PC-9 (cell line): ENCODE measurements at regions not wholly inside any gene's neighbourhood (a gene's known extent, or its start where the extent isn't known, plus 50 kb on each side); places are given as distances from the start of the nearest gene placed in this dataset.

Experiments used
- BruUV-seq: library from RNA; stranded (reverse); fragments of 400-500 nt; replicated peaks from 2 replicates; lab custom pipeline; 2021; lab: Mats Ljungman, UMichigan
- CTCF ChIA-PET: fragments of 300-600 bp; sonication (Branson Sonifier 250); formaldehyde crosslinking; loops from one replicate; lab custom pipeline; 2022; ENCODE audit warnings: antibody characterized with exemption; lab: Charles Lee
- POLR2A ChIA-PET: fragments of 300-600 bp; sonication (Branson Sonifier 250); formaldehyde crosslinking; loops from one replicate; lab custom pipeline; 2022; ENCODE audit warnings: antibody characterized with exemption; ENCODE audit not compliant: unreplicated experiment; lab: Charles Lee
- DNase-seq, 2 experiments: peaks; one replicate each; pipeline versions ENCODE4 v3.0.0 to v3.0.0-alpha.2; 2015 to 2022; ENCODE audit warnings: mixed read lengths in 1 of 2
- H2AFZ ChIP-seq: fragments of 200-600 bp; sonication (generic); 2 replicates; pipeline ENCODE4 v1.8.1; 2017; ENCODE audit warnings: antibody characterized with exemption
- H3F3A ChIP-seq: fragments of 200-600 bp; sonication (generic); 2 replicates; pipeline ENCODE4 v1.8.1; 2017; ENCODE audit warnings: antibody characterized with exemption, mild to moderate bottlenecking, low read depth; ENCODE audit not compliant: insufficient read depth
- H3K27ac ChIP-seq: fragments of 200-600 bp; sonication (generic); 2 replicates; pipeline ENCODE4 v1.6.1; 2016; ENCODE audit warnings: mixed run types
- H3K27me3 ChIP-seq: fragments of 200-600 bp; sonication (generic); 2 replicates; pipeline ENCODE4 v1.6.1; 2016; ENCODE audit warnings: low read depth, mixed run types; ENCODE audit not compliant: insufficient read depth
- H3K36me3 ChIP-seq: fragments of 200-600 bp; sonication (generic); 2 replicates; pipeline ENCODE4 v1.6.1; 2016; ENCODE audit warnings: low read depth, mixed run types
- H3K4me1 ChIP-seq: fragments of 200-600 bp; sonication (generic); replicated peaks from 2 replicates; pipeline ENCODE4 v1.6.1; 2016; ENCODE audit warnings: mixed run types; ENCODE audit not compliant: insufficient read depth
- H3K4me2 ChIP-seq: fragments of 200-600 bp; sonication (generic); 2 replicates; pipeline ENCODE4 v1.6.1; 2017; ENCODE audit warnings: mixed run types
- H3K4me3 ChIP-seq: fragments of 200-600 bp; sonication (generic); 2 replicates; pipeline ENCODE4 v1.6.1; 2016; ENCODE audit warnings: mixed run types
- H3K79me2 ChIP-seq: fragments of 200-600 bp; sonication (generic); 2 replicates; pipeline ENCODE4 v1.6.1; 2017; ENCODE audit warnings: low read depth, mixed run types
- H3K9me2 ChIP-seq: fragments of 200-600 bp; sonication (generic); 2 replicates; pipeline ENCODE4 v1.8.1; 2017; ENCODE audit warnings: mild to moderate bottlenecking; ENCODE audit not compliant: insufficient read depth
- H3K9me3 ChIP-seq: fragments of 200-600 bp; sonication (generic); 2 replicates; pipeline ENCODE4 v1.8.1; 2016; ENCODE audit warnings: low read depth; ENCODE audit not compliant: insufficient read depth
- H4K20me1 ChIP-seq: fragments of 200-600 bp; sonication (generic); 2 replicates; pipeline ENCODE4 v1.8.1; 2017; ENCODE audit not compliant: insufficient read depth
- CTCF ChIP-seq: fragments of 200-600 bp; sonication (generic); conservative IDR thresholded peaks from 2 replicates; pipeline ENCODE4 v1.6.1; 2017; ENCODE audit warnings: mixed run types, antibody characterized with exemption, mild to moderate bottlenecking, moderate library complexity
- EZH2 ChIP-seq: fragments of 200-600 bp; sonication (generic); IDR thresholded peaks from 2 replicates; pipeline ENCODE4 v1.8.0; 2017; ENCODE audit warnings: antibody characterized with exemption, low read depth
- intact Hi-C: fragments of 100-400 bp; cut with micrococcal nuclease; formaldehyde crosslinking; loops from one replicate; pipeline ENCODE4 v1.10.0; 2022; ENCODE audit not compliant: unreplicated experiment

- no peak for TF ChIP-seq CTCF
- TF ChIP-seq EZH2, result no peak
- BruUV-seq, result no TSS peak
Observed at GRCh38 chr22:48442663-48443062, 1385.0 kb downstream of the BRD1 start.

GRCh38 chr22:48441553-48441850, 1386.2 kb downstream of the BRD1 start:
- POLR2A ChIA-PET, result no interaction called here
- DNase-seq, result no peak
- Histone ChIP-seq H3K4me1 (no peaks in the 10 kb centered on the region), H3K27ac (no peak overlapping the region), H3K36me3 (no peaks in the 10 kb centered on the region), H2AFZ (no peak overlapping the region), H3K9me3 (no peaks in the 10 kb centered on the region), H3K27me3 (peaks cover 95% of the 10 kb centered on the region), H4K20me1 (peaks cover 6% of the 10 kb centered on the region; the same call in 1 of the 2 replicates), H3K79me2 (no peaks in the 10 kb centered on the region), H3K9me2 (no peaks in the 10 kb centered on the region), H3K4me3 (no peak overlapping the region), H3F3A (no peaks in the 10 kb centered on the region), H3K4me2 (no peak overlapping the region)
- no TSS peak for BruUV-seq
- CTCF ChIA-PET, result no interaction called here
- intact Hi-C loops, result no loop called here
- TF ChIP-seq CTCF, result no peak
- TF ChIP-seq EZH2, result no peak

More at GRCh38 chr22:48442663-48443062, 1385.0 kb downstream of the BRD1 start:
- ChIA-PET POLR2A (no interaction called here), CTCF (no interaction called here)
- H3K4me2 ChIP-seq, result no peak overlapping the region
- no peaks in the 10 kb centered on the region for H3K9me2 ChIP-seq
- DNase-seq, result no peak
- no peak overlapping the region for H2AFZ ChIP-seq
- no peak overlapping the region for H3K4me3 ChIP-seq
- H3K9me3 ChIP-seq, result no peaks in the 10 kb centered on the region
- H3K27ac ChIP-seq, result no peak overlapping the region
- intact Hi-C loops, result no loop called here
- no peaks in the 10 kb centered on the region for H3K4me1 ChIP-seq
- no peaks in the 10 kb centered on the region for H3K36me3 ChIP-seq
- peaks cover 95% of the 10 kb centered on the region for H3K27me3 ChIP-seq
- H3K79me2 ChIP-seq, result no peaks in the 10 kb centered on the region
- H4K20me1 ChIP-seq, result peaks cover 6% of the 10 kb centered on the region; the same call in 1 of the 2 replicates
- no peaks in the 10 kb centered on the region for H3F3A ChIP-seq

- H3K9me2 ChIP-seq, result no peaks in the 10 kb centered on the region
- peaks cover 6% of the 10 kb centered on the region; the same call in 1 of the 2 replicates for H4K20me1 ChIP-seq
- no peaks in the 10 kb centered on the region for H3K4me1 ChIP-seq
- intact Hi-C loops, result no loop called here
- TF ChIP-seq CTCF, result no peak
- no peak for TF ChIP-seq EZH2
- BruUV-seq, result no TSS peak
- no peak overlapping the region for H3K4me2 ChIP-seq
- peaks cover 95% of the 10 kb centered on the region for H3K27me3 ChIP-seq
- no peaks in the 10 kb centered on the region for H3K9me3 ChIP-seq
- ChIA-PET CTCF (no interaction called here), POLR2A (no interaction called here)
- no peak overlapping the region for H3K27ac ChIP-seq
- H3K36me3 ChIP-seq, result no peaks in the 10 kb centered on the region
- no peaks in the 10 kb centered on the region for H3F3A ChIP-seq
- H3K79me2 ChIP-seq, result no peaks in the 10 kb centered on the region
- no peak for DNase-seq
- no peak overlapping the region for H3K4me3 ChIP-seq
- H2AFZ ChIP-seq, result no peak overlapping the region
Observed at GRCh38 chr22:48440673-48441552, 1386.8 kb downstream of the BRD1 start.
